ENCODE measurements at regions not wholly inside any gene's neighbourhood (a gene's known extent, or its start where the extent isn't known, plus 50 kb on each side); places are given as distances from the start of the nearest gene placed in this dataset.
A peak's percentile ranks its signal among the peaks of the same experiment; 100 is the strongest.

DNA sequence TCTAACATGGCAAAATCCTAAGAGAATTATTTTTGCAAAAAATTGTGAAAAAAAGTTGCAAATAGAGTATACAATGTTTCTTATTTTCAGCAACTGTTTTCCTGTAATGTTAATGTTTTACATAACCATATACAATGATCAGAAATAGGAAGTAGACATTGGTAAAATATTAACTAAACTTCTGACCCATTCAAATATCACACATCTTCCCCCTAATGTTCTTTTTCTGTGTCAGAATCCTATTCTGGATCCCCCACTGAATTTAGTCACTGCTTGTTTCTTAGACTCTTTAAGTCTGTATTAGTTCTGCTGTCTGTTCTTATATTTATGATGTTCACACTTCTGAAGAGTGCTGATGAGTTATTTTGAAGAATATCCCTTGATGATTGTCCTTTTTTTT lies 62.0 kb downstream of the HFE start:
- no peak for DNase-seq

DNA sequence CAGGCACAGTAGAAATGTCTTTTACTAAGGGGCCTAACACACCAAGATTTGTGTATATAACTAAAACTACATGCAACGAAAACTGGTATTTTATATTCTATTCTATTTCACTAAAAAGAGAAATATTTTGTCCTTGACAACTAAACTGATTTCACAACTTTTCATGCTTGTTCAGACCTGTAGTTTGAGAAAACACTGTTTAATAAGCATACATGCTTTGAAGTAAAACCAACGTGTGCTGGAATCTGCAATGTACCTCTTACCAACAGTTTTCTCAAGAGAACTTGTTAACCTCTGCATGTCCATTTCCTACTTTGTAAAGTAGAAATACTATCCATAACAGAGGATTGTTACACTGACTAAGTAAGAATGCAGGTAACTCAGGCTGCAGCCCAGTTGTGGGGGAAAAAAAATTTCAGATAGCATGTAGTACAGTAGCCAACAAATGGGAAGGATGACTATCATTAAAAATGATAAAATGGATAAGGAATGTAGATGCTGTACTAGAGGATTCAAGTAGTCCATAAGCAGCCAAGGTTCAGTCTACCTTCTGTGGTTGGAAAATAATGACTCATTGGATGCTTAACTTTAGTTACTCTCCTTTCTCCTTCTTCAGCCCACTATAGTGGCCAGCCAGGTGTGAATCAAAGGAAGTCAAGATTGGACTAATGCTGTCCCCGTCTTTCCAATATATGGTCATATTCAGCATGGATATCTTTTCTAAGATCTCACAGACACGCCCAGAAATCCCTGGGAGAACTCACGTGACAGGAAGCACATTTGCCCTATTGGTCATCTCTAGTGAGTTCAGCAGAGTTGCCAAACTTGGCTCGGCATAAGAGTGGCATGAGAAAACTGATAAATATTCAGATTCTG lies 65.2 kb downstream of the HFE start:
- no peak for DNase-seq

DNA sequence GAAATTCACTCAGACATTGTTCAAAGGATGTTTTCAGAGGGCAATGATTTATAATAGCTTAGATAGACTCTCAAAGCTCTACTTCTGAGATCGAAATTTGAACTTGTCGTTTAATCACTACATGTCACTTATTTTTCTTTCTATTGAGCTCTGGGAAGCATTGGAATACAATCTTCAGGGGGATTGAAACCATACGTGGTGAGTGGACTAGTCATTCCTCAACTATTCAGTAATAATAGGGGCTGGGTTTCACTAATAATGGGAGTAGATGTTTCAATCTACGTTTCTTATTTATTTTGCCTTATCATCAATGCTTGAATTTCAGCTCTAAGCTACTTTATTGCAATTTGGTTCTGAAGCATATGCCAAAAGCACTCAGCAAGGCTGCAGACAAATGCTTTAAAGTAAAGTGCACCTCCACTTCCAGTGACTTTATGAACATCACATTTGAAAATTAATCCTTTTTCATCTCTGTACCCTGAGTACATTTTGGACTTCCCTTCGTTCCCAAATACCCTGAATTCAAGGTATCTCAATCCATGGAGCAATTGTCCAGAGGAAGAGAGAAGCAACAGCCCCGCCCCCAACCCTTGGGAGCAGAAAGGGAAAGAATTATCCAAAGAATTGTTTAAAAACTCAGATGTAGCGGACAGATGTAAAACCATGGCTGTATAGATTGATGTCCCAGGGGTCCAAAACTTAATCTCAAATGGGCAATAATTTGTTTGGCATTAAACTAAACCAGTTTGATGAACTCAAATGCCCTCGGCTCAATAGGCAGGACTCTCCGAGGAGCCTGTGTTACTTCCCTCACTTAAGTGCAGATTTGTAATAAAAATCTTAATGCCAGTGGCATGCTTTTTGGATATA lies 68.1 kb downstream of the HFE start:
- peak; percentile 47 for DNase-seq

DNA sequence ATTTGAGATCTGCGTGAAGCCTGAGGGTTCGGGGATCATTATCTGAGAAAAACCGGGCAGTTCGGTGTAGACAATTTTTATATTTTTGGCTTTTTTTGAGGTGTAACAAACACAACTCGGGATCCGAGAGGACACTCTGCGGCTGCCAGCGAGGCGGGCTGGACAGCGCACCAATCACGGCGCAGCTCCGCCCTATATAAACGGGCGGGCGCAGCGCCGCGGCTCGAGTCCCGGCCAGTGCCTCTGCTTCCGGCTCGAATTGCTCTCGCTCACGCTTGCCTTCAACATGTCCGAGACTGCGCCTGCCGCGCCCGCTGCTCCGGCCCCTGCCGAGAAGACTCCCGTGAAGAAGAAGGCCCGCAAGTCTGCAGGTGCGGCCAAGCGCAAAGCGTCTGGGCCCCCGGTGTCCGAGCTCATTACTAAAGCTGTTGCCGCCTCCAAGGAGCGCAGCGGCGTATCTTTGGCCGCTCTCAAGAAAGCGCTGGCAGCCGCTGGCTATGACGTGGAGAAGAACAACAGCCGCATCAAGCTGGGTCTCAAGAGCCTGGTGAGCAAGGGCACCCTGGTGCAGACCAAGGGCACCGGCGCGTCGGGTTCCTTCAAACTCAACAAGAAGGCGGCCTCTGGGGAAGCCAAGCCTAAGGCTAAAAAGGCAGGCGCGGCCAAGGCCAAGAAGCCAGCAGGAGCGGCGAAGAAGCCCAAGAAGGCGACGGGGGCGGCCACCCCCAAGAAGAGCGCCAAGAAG lies 69.0 kb downstream of the HFE start:
- peak; percentile 84 to 87 for DNase-seq

DNA sequence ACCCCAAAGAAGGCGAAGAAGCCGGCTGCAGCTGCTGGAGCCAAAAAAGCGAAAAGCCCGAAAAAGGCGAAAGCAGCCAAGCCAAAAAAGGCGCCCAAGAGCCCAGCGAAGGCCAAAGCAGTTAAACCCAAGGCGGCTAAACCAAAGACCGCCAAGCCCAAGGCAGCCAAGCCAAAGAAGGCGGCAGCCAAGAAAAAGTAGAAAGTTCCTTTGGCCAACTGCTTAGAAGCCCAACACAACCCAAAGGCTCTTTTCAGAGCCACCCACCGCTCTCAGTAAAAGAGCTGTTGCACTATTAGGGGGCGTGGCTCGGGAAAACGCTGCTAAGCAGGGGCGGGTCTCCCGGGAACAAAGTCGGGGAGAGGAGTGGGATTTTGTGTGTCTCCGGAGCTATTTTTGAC lies 69.6 kb downstream of the HFE start:
- no peak for DNase-seq

DNA sequence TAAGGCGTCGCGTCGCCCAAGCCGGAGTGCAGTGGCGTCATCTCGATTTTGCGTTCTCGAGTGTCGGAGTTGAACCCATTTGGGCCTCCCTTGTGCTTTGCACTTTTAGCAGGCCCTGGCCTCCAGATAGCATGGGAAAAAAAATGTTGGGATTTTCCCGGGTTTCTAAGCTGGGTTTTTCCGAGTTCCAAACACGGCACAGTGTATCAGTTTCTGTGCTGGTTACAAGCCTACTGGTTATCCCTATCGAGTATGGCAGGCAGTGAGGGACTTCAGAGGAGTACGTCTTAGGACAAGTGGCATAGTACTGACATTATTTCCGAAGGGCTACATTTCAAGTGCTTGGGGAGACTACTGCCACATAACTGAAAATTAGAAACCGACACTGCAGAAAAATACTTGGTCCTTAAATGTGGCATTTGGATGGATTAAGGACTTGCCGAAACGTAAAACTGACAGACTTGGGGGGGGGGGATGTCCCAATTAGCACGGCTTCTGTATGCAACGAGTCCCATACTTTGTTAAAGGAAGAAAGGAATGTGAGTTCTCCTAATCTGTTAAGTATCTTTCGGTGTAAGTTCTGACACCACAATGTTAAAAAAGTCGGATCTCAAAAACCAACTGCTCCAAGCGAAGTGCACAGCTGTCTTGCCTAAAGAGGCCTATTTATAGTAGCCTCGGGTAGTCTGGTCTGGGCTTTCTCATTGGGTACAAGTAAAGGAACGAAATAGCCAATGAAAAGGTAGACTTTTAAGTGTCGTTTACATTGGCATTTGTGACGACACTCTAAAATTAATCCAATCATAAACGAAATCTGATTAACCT lies 70.2 kb downstream of the HFE start:
- peak; percentile 95 to 96 for DNase-seq

DNA sequence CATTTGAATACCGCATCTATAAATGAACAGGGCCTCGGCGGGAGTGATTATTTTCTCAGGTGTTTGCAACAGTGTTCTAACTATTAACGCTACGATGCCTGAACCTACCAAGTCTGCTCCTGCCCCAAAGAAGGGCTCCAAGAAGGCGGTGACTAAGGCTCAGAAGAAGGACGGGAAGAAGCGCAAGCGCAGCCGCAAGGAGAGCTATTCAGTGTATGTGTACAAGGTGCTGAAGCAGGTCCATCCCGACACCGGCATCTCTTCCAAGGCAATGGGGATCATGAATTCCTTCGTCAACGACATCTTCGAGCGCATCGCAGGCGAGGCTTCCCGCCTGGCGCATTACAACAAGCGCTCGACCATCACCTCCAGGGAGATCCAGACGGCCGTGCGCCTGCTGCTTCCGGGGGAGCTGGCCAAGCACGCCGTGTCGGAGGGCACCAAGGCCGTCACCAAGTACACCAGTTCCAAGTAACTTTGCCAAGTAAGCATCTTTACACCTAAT lies 70.9 kb downstream of the HFE start:
- DNase-seq, result peak in 1 of 2 experiments; percentile 95

DNA sequence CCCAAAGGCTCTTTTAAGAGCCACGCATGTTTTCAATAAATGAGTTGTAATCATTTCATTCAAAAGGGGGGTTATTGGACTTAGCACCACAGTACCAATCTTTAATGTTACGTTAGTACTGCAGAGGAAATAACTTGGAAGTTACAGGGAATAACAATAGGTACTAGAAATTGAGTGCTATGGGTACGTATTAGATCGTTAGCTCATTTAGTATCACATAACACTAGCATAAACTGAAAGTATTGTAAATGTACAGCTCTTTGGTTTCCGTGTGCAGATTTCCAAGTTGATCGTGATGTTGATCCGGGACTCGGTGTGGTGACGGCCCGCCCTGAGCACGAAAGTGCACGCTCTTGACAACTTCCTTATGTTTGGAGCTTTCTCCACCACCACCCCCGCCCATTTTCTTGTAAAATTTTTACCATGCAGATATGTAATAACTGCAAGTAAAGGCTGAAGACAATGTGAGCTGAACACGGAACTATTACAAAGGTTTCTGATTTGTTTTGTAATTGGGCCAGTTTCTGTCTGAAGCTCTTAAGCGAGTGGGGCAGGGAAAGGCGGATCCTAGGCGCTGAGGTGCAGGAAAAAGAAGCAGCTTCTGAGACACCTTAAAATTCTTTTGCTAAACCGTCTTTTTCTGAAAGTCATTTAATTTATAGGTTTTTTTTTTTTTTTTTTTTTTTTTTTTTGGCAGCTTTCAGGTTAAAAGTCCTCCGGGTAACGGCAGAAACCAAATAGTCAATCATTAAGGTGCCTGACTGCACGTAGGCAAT lies 71.5 kb downstream of the HFE start:
- peak in 1 of 2 experiments; percentile 43 for DNase-seq

DNA sequence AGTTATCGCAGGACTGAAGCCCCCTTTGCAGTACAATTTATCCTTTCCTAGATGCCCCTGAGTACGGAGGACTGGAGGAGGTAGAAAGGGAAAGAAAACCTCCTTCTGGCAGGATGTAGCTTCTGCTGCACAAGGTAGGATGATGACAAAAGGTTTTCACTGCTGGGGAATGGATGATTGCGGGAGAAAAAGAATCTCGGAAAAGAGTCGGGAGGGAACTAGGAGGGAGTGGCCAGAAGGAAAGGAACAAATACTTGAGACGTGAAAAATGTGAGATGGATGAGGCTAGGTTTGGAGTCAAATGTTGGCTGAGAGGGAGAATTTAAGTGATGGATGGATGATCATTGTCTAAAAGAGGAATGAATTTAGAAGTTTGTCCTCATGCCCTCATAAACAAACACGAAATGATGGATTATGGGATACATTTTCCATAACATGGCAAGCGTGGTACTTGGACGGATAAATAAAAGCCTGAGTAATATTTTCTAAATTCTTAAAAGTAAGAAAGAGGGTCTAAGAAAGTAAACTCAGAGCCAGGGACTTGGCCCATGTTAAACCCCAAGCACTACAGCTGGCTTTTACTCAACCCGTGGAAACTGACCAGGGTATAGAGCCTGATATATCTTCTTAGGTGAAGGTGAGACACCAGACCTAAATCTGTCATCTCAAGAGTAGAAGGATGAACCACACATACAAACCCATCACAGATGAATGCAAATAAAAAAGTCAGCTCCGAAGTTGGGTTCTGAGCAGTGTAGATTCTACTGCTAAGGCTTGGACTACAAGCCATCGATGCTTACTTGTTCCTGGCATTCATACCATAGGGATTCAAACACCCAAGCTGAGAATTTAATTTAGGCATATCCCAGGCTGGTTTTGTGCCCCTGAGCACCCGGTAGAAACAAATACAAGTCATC lies 72.4 kb downstream of the HFE start:
- DNase-seq, result no peak

DNA sequence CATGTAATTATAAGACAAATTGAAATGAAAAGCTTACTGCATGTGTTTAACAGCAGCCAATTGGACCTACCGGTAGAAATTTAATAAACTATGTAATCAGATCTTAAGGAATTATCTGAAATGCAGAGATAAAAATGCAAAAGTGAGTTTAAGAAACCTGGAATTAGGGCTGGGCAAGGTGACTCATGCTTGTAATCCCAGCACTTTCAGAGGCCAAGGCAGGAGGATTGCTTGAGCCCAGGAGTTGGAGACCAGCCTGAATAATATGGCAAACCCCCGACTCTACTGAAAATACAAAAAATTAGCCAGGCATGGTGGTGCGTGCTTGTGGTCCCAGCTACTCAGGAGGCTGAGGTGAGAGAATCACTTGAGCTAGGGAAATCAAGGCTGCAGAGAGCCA lies 74.1 kb downstream of the HFE start:
- DNase-seq, result no peak

DNA sequence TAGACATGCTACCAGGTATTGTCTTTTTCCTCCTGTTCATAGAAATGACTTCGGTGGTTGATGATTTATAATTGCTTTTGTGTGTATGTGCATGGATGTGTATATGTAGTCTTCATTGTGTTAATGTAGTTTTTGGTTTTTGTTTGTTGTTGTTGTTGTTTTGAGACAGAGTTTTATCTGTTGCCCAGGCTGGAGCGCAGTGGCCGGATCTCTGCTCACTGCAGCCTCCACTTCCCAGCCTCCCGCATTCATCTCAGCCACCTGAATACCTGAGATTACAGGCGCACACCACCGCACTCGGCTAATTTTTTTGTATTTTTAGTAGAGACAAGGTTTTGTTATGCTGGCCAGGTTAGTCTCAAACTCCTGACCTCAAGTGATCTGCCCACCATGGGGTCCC lies 75.2 kb downstream of the HFE start:
- DNase-seq, result no peak

DNA sequence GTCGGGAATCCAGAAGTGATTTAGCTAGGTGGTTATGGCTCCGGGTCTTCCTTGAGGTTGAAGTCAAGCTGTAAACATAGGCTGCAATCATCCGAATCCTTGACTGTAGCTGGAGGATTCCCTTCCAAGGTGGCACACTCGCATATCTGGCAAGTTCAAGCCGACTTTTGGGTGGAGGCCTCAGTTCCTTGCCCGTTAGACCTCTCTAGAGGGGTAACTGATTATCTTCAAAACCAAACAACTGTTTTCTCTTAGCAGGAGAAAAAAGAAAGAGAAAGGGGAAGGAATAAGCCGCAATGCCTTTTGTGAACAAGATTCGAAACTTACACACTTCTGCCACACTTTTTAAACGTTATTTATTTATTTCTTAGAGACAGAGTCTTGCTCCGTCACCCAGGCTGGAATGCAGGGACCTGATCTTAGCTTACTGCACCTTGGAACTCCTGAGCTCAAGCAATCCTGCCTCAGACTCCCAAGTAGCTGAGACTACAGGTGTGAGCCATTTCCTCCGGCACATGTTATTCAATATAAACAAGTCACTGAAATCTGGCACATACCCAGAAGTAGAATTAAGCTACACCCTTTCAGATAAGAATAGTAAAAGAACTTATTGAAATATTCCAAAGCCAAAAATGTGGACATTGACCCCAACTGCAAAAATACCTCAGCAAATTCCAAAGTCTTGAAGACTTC lies 76.3 kb downstream of the HFE start:
- no peak for DNase-seq

DNA sequence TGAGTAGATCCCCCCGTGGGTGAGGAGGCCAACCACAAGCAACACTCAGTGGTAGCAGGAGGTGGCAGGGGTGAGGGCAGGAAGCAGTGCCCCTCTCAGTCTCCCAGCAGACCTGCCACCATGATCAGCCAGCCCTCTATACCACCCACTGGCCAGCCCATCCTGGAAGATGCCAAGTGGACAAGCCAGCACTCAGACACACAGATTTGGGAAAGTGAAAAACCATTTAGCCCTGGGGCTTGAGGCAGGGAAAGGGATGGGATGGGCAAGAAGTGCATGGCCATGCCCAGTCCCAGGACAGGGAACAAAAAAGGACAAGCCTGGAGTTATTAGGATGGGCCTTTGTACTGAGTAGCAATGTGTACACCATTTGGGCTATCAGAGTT lies 76.9 kb downstream of the HFE start:
- no peak for DNase-seq

DNA sequence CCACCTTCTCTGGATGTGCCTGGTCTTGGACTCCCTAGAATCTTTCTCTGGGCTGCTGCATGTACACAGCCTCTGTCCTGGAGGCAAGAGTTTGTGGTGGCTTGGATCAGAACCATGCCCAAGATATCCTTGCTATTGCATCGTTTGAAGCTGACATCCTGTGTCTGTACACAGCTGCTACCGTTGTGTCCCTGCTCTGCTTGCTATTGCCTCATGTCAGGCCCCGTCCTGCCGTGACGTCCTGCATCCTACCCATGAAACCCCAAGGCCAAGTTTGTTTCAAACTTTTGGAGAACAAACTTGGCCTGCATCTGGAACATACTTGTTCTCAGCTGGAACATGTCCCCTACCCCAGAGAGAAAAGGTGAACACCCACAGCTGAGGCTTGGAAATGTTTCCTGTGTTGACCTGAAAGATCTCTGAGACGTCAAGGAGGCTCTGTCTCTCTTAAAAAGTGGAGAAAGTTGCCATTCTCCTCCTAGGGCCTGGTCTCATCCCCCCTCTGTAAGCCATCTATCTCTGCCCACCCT lies 78.1 kb downstream of the HFE start:
- no peak for DNase-seq

DNA sequence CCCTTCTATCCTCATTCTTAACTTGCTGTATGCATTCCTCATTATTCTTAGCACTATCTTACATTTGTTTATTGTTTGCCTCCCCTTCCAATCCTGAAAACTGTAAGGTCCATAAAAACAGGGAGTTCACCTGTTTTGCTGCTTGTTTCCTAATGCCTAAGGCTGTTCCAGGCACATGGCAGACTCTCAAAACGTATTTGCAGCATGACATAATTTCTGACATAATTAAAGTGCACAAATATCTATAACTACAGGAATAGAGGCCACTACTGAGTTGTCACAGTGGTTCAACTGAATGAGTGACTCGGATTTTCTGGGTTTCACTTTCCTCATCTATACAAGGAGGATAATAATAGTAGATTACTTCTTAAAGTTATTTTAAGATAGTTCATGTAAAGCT lies 83.0 kb downstream of the HFE start:
- no peak for DNase-seq

DNA sequence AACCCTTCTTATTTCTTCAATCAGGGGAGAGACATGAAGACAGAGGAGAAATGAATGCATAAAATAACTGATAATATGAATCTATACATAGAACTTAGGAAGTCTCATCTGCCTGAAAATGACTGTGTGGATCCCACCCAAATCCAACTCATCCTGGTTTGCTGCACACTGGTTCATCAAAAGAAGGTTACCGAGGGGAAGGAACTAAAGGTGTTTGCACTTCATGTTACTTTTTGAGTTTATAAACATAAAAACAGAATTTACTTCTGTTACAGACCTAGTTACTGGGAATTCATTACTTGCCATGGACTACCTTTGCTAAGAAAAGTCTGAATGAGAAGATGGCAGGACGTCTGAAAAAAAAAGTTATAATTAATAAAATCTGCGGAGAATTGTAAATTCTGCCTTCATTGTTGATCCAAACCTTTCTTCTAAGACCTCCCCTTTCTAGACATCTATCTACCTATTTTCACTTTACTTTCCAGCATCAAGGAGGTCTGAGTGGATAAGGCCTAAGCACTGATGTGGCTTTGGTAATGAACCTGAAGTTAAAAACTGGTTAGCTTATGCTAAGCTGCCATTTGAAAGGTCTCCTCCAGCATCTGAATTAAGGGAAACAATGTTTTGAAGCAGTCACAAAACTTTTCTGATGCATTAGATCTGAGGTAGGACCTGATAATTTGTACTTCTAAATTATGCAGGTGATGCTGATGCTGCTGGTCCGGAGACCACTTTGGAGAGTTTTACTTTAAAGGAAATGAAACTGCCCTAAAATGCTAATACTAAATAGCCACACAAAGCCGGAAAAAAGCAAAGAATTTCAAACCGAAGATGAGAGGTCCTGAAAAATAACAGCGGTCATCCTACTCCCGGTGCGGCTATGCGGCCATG lies 84.0 kb downstream of the HFE start:
- no peak for DNase-seq

DNA sequence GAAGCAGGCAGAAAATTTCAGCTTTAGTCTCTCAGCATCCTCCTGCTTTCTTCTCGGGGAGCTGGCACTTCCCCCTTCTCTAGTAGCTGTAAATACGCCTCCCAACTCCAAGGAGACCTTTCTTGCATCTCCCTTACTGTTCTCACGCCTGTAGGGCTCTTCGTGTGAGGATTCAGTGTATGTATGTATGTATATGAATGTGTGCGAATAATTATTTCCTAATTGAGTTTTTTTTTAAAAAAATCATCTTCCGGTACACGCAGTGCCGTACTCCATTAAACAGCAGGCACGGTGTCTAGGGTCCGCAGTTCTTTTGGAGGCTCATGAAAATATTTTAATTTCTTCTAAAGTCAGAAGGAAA lies 85.4 kb downstream of the HFE start:
- peak in 1 of 2 experiments; percentile 20 for DNase-seq

DNA sequence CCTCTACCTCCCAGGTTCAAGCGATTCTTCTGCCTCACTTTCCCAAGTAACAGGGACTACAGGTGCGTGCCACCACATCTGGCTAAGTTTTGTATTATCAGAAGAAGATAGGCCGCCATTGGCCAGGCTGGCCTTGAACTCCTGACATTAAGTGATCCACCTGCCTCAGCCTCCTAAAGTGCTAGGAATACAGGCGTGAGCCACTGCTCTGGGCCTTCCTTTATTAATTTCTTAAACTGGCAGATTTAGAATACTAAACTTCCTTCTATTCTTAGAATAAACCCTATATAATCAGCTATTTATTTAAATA lies 86.6 kb downstream of the HFE start:
- DNase-seq, result no peak

DNA sequence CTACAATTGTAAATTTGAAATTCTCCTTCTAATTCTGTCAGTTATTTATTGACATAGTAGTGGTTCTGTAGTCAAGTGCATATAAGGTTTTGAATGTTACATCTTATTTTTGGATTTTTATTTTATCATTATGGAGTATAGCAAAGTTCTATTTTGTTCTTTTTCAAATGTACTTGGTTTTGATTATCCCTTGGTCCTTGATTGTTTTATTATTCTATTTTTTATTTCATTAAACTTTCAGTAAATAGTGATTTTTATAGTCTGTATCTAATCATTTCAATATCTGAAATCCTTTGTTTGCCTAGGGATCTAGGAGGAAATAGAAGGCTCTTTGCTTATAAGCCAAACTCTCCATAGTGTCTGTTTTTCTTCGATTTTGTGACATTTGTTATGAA lies 87.8 kb downstream of the HFE start:
- no peak for DNase-seq

All from SHP77 (cell line).